NCI-H1105 (cell line): ENCODE measurements at regions not wholly inside any gene's neighbourhood (a gene's known extent, or its start where the extent isn't known, plus 50 kb on each side); places are given as distances from the start of the nearest gene placed in this dataset.

Source experiments
- DNase-seq: peaks from one replicate; lab custom pipeline; 2025; lab: John Stamatoyannopoulos, UW

DNA sequence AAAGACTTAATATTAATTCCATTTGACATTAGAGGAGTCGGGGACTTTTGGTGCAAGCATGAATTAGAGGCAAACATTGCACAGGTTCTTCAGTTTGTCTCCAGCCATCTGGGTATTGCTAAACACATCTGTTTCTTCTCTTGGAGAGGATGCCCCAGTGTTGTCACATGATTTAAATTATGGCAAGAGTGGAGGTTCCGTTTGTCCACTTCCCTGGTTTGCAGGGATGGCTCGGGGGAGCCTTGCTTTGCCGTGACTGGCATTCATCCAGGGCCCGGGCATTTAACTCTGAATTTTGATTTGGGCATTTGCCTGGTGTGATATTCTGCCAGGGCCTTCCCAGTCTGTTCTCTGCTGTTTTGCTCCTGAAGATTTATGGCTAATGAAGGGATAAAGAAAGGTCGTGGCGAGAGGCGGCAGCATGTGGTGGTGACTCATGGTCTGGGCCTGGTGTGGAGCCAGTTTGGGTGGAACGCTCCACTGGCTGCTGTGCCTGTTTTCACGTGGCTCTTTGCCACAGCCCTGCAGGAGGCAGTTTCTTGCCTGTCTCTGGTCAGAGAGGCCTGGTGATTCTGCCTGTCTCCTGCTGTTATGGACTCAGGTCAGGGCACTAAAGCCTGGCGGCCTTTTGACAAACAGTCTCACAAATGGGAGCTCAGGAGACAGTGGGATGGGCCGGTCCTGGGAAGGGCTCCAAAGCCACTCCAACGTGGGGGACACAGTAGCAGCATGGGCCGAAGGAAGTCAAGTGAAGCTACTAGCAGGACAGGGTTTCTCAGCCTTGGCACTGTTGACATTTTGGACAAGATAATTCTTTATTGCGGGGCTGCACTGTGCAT, 99.4 kb upstream of the PGRMC2 start:
- peak; percentile 49 for DNase-seq

DNA sequence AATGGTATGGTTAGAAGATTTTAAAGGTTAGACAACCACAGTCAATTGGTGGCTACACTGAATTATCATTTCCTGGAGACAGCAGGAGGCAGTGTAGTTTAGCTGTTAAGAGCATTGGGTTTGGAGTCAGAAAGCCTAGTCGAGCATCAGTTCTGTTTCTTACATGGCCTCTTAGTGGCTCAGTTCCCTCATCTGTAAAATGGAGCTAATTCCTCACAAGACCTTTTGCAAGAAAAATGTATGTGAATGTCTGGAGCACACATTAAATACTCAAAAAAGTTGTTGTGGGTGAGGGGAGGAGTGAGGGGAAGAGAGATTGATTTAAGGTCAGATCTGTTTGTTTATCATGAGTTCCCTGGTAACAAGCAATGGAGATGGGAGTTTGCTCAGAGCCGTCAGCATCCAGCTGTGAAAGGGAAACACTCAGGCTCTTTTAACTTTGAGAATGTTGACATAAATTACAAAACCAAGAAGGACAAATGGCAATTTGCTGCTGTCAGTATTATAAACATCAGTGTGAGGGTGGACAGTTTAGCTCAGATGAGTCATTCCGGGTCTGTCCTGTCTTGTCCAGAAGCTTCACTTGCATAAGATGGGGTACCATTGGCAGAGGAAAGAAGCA, 98.2 kb upstream of the PGRMC2 start:
- DNase-seq, result no peak

DNA sequence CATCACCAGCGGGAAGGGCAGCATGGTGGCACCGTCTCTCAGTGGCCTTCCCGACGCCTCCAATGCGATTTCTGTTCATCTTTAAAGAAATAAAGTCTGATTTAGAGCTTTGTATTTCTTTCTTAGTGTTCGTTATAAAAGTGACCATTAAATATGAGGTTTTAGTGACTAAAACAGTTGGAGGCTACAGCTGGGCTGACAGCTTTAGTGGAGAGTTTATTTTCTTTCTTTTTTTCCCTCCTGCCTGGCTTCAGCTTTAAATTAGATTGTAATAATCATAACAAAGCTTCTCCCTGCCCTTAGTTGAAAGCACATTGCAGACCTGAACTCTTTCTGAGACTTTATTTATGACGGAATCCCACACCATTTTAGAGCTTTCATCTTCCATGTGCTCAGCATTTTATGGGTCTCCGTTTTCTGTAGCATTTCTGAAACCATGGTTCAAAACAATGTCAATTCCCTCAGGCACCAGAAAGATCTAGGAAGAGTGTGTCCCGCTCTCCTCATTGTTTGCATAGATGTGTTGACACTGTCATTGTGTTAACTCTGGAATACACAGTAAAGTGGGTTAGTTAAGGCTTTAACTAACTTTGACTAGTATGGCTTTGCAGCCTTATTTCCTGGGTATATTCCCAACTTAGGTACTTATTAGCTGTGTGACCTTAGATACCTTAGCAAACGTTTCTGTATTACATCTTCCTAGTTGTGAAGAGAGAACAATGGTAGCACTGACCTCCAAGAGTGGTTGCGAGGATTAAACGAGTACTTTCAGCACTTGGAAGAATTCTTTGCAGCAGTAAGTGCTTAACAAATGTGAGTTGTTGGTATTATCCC, 97.4 kb upstream of the PGRMC2 start:
- DNase-seq, result no peak

DNA sequence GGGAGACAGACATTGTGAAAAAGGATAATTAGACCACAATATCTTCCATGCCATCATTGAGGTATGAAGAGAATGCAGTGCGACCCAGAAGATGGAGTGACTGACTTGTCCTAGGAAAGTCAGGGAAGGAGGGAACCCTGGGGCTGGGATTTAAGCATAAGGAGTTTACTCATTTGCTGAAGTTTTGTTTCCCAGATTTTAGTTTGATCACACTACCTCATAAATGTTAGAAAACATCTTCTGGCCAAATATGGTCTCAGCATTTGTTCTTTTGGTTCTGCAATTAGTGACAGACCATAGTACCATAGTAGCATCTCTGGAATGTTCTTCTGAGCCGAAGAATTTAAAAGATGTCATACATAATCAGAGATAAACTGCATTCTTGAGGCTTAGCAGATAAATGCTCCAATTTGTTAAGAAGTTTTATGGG, 96.5 kb upstream of the PGRMC2 start:
- no peak for DNase-seq

DNA sequence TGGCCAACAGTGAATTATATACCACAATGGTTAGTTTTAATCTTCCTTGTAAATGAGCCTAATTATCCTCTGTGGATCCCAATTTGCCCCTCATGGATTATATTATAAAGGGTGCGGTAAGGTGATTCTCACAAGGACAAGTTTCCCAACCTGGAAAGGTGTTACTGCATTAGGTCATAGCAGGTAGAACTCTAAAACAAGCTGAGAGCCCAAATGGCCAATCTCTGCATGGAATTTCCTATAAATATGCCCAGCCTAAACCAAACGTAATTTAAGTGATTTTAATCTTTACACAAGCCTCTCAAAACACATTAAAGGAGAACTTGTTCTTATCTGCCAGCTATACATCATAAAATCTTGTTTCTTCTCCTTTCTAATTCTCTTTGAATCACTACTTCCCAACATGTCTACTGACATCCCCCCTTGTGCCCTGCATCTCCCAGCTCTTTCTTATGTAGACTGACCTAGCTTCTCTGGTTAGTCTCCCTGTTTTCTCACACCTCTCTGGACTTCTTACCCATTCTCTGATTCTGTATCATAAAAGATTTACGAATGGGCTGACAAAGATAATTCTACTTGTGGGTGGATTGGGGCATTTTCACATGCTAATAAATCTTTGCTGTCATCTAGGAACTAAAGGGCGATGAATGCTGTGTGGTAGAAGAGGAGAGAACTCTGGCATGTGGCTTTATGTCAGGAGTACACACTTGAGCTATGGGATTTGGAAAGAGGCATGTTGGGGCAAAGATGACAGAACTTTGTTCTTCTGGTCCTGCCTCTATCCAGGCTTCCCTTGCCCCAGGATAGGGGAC, 94.3 kb upstream of the PGRMC2 start:
- DNase-seq, result no peak

DNA sequence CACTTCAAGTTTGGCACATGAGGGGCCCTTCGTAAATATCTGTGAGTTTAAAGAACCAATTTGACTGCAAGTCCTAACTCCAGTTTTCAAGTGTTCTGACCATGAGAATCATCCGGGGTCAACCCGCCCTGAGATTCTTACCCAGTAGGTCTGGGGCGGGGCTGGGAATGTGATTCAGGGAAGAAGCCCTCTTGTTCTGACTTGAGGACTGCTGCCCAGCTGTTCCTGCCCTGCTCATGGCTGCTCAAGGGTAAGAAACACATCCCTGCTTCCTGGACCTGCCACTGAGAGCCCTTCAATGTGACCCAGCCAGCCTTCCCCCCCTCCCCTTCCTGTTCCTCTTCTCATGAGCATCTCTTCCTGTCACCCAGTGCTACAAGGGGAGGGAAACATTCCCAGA, 92.7 kb upstream of the PGRMC2 start:
- no peak for DNase-seq

DNA sequence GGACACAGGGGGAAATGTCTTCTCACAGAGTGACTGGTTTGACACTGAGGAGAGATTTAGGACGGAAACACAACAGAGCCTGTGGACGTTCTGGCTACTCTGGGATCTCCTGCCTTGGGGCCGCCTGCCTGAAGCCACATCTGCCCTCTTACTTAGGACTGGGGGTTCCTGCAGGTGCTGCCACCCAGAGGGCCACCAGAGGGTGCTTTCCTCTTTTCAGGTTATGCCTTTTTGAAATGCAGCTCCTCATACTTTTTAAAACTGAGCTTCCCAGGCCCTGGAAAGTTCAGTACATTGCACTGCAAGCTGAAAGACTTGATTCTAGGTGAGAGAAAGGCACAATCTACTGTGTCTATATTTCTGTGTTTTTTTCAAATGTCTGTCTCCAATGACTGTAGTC, 92.2 kb upstream of the PGRMC2 start:
- no peak for DNase-seq

DNA sequence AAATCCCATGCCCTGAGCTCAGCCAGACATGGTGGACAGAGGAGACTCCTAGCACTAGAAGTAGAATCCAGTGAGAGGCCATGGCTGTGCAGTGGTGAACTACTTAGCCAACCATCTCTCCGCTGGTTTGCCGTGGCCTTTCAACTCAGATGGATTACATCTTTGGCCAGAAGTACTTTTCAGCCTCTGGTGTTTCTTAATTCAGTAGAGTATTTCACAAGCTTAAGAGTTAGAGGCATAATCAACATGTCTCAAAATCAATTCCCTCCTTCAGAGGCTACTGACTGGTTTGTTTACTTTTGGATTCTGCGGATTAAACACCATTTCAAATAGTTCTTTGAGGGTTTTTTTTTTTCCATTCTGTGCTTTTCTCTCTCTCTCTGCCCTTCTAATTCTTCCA, 91.1 kb upstream of the PGRMC2 start:
- no peak for DNase-seq

DNA sequence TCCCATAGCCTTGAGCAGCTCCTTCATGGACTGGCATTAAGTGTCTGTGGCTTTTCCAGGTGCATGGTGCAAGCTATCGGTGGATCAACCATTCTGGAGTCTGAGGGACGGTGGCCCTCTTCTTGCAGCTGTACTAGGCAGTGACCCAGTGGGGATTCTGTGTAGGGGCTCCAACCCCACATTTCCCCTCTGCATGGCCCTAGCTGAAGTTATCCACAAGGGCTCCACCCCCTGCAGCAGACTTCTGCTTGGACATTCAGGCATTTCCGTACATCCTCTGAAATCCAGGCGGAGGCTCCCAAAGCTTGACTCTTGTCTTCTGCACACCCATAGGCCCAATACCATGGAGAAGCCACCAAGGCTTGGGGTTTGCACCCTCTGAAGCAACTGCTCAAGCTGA, 89.3 kb upstream of the PGRMC2 start:
- DNase-seq, result no peak

DNA sequence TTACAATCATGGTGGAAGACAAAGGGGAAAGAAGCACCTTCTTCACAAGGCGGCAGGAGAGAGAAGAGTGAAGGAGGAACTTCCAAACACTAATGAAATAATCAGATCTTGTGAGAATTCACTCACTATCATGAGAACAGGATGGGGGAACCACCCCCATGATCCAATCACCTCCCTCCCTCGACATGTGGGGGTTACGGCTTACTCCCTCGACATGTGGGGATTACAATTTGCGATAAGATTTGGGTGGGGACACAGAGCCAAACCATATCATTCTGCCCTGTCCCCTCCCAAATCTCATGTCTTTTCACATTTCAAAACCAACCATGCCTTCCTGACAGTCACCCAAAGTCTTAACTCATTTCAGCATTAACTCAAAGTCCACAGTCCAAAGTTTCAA, 88.7 kb upstream of the PGRMC2 start:
- DNase-seq, result no peak

DNA sequence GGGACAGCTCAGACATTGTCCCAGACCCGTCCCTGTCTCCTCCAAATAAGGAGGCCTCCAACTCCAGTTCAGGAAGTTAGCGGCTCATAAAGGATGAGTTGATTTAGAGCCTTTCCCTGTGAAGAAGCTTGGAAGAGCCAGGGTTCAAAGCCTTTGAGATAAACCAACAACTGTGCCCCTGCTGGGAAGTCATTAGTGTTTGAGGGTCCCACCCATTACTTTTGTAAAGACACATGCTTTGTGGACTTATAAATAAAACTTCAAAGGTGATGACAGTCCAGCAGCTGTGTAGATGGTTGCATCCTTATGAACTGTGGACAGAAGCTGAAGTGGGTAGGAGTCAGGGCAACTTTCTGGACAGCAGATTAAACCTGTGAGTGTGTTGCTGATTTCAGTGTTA, 86.0 kb upstream of the PGRMC2 start:
- DNase-seq, result no peak

DNA sequence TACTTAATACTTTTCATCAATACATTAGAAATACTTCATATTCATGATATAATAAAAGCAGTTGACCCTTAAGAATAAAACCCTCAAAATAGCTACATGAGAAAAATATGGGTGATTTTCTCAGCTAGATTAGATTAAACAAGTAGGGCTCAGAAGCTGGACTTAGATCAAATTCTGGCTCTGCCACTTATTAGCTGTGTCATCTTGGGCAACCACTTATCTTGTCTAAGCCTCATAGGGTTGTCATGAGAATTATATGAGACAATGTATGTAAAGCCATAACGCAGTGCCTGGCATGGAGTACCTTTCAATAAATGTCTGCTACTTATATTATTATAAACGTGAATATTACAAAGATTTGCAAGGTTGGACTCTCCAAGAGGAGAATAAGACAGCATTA, 84.3 kb upstream of the PGRMC2 start:
- DNase-seq, result no peak

DNA sequence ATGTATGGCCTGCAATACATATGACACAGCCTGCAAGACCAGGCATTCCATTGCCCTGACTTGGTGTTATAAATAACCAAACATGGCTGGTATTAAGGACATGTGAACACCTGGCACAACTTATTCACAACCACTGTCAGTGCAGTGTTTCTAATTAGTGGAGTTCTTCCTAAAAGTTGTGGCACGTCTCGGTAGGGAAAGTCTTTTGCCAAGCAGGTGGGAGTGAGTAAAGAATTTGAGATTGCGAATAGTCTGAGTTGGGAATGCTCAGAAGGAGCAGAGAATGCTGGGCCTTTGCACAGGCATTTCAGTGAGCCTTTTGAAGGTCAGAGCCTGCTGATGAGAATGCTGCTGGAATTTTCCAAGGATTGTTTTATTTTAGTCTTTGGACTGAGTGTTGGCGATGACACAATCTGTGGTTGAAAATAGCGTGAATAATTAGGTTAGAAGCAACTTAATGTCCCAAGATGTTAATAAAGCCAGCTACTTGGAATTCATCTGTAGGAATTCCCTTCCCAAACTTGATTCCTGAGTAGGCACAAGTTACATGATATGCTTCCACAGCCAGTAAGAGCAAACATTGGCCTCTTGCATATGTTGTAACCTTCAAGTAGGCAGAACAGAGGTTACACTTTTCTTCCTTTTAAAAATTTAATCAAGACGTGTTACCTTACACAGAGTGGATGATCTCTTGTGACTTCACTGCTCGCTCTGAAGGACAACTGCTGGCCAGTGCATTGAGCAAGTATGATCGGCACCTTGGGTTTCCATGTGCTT, 83.6 kb upstream of the PGRMC2 start:
- DNase-seq, result no peak

DNA sequence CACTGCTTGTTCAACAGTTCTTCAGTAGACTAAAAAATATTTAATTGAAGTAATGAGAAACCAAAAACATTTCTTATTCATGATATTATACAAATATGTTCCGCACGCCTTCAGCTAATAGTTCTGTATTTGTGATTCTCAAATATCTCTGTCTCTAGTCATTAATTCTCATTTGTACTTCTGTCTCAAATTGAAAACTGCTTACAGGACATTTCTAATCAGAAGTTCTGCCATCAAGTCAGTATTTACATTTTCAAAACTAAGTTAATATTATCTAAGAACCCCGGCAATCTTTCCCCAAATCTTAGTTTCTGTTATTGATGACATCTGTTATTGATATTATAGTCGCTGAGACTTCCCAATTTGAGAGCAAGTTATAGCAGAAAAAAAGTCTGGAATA, 78.6 kb upstream of the PGRMC2 start:
- no peak for DNase-seq

DNA sequence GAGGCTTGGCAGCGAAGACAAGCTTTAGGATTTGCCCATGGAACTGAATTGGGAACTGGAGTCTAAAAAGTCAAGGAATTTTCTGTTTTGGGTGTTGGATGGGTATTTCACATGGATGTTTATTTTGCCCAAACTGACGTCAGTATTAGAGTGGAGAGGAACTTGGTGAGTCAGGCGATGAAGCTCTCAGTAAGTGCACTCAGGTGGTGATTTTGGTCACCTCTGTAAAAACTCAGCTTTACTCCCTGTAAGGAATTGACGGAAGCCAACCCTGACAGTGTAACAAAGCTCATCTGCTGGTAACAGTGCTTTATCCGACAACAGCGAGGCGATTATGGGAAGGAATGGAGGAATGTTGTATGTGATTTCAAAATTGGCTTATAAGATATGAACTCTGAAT, 77.0 kb upstream of the PGRMC2 start:
- no peak for DNase-seq

DNA sequence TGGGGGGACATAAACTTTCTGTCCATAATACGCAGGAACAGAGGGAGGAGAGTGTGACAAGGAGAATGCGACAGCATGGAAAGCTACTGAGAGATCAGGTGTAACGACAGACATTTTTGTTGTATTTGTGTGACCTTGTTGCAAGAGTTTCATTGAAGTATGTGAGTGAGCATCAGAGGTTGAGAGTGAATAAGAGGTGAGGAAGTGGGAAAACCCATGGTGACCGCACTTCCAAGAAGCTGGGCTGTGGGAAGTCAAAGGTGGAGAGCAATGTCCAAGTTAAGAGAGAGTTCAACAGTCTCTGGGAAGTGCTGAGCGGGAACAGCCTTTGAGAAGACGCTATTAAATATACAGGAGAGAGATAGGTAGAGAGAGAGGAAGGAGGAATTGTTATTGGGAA, 76.4 kb upstream of the PGRMC2 start:
- no peak for DNase-seq

DNA sequence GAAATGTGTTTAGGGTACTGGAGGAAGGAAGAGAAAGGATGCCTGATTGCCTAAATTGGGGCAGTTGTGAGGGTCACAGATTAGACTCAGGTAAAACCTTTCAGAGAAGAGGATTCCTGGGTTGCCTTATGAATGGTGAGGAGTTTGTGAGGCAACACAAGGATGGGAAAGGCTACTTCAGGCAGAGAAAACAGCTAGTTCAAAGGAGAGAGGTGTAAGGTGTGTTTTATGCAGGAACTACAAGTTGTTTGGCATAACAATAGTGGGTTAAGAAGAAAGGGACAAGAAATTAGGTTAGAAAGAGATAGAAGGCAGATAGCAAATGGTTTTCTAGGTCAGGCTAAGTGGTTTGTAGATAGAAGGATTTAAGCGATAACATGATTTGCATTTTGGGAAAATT, 75.1 kb upstream of the PGRMC2 start:
- DNase-seq, result no peak

DNA sequence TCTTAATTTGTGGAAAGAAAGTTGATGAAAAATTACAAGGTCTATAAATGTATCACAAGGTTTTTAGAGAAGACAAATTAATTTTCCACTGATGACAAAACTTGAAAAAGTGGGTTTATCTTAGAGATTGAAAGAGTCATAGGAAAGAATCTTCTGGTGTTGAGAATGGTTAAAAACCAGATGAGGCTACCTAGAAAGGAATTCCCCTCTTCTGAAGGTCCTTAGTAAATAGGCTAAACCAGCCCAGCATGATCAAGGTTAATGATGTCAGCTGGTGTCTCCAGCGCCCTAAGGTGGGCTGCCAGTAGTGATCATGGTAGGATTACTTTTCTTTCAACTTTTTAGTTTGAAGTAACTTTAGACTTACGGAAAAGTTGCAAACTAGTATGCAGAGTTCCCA, 71.8 kb upstream of the PGRMC2 start:
- DNase-seq, result no peak

DNA sequence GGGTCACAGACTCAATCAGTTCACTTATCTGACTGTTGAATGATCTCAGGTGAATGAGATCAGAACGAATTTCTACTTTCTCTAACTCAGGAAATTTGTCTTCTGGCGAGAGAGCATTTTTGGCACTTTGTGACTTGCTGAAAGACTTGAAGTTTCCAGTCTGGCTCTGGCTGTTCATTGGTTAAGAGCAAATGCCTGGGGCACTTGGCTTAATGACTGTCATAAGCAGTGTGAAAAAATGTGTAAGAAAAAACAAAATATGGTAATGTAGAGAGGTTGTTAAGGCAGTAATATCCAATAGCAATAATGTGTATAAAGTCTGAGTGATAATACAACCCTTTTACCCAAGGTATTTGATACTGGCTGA, 71.3 kb upstream of the PGRMC2 start:
- no peak for DNase-seq

DNA sequence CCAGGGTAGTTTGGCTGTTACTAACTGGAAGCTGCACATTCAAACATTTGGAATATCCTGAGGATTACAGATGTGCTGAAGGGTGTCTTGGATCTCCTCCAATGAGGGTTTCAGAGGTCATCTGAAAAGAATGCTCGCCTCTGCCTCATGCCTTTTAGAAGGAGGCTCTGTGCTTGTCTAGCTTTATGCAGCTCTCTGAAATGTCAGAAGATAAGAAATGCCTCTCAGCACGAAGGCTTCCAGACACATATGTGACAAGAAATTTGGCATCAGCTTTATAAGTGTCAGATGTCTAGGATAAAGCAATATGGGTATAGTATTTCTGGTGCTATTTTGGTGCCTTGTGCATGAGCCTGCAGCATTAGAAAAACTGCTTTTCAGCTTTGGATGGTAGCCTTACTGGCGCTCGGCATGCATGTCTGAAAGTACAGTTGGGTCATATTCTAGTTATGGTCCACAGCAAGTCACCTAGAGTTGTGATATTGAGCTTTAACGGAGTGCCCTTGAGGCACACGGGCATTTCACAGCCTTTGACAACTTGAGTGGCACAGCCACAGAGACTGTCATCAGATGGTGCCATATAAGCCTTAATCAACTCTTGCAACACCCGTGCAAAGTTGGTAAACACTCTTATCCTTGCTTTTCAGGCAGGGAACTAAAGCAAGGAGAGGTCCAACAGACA, 70.8 kb upstream of the PGRMC2 start:
- DNase-seq, result no peak

DNA sequence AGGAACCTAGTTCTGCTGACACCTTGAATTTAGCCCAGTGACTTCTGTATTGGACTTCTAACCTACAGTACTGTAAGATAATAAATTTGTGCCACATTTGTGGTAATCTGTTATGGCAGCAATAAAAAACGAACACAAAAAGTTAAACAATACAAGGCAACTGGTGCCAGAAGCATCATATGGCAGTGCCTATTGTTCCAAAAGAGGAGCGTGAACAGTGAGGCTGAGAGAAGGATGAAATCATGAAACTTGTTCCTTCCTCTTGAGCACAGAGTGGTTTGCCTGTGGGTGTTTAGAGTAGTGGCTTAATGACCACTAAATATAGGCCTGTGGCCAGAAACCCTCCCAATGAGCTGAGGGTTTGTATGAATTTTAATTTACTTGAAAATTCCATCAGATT, 69.7 kb upstream of the PGRMC2 start:
- no peak for DNase-seq
